Lung (tissue), 11 donors: ENCODE measurements at regions not wholly inside any gene's neighbourhood (a gene's known extent, or its start where the extent isn't known, plus 50 kb on each side); places are given as distances from the start of the nearest gene placed in this dataset.

Experiments used
- ATAC-seq: fragments of 200-7000 bp; cut with Tn5 transposase; one replicate; pipeline ENCODE4 v1.9.1; 2020; ENCODE audit warnings: moderate number of reproducible peaks; ENCODE audit not compliant: insufficient read depth, low FRiP score
- DNase-seq, 3 donors: peaks; one replicate each; pipeline ENCODE4 v3.0.0-alpha.2; 2013 to 2017
- H3K27ac ChIP-seq, 2 donors: one replicate each; pipeline ENCODE4 v1.5.1; 2013; ENCODE audit warnings: mild to moderate bottlenecking in 2 of 2, moderate library complexity in 2 of 2, control low read depth in 1 of 2, inconsistent platforms in 1 of 2, low read depth in 1 of 2, low read length in 1 of 2
- H3K27me3 ChIP-seq, 3 donors: one replicate each; pipeline ENCODE4 v1.5.1; 2013; ENCODE audit warnings: low read length in 2 of 3; ENCODE audit not compliant: control insufficient read depth in 3 of 3, insufficient read depth in 3 of 3
- H3K36me3 ChIP-seq, 4 donors: one replicate each; pipeline ENCODE4 v1.5.1; 2013; ENCODE audit warnings: low read length in 4 of 4, mild to moderate bottlenecking in 1 of 4, moderate library complexity in 1 of 4; ENCODE audit not compliant: control insufficient read depth in 4 of 4, insufficient read depth in 4 of 4
- H3K4me1 ChIP-seq, 5 donors: one replicate each; pipeline ENCODE4 v1.5.1; 2013; ENCODE audit warnings: low read length in 5 of 5, mild to moderate bottlenecking in 2 of 5, moderate library complexity in 1 of 5; ENCODE audit not compliant: control insufficient read depth in 5 of 5, insufficient read depth in 5 of 5
- H3K4me3 ChIP-seq: one replicate; pipeline ENCODE4 v1.5.1; 2013; ENCODE audit warnings: mild to moderate bottlenecking, control low read depth, moderate library complexity
- H3K9ac ChIP-seq, 2 donors: one replicate each; pipeline ENCODE4 v1.5.1; 2013; ENCODE audit warnings: low read length in 2 of 2, control low read depth in 1 of 2; ENCODE audit not compliant: insufficient read depth in 1 of 2
- H3K9me3 ChIP-seq, 4 donors: one replicate each; pipeline ENCODE4 v1.5.1; 2013; ENCODE audit warnings: low read length in 3 of 4, mild to moderate bottlenecking in 1 of 4, moderate library complexity in 1 of 4; ENCODE audit not compliant: control insufficient read depth in 4 of 4, insufficient read depth in 3 of 4
- CTCF ChIP-seq: IDR thresholded peaks from 2 replicates; pipeline ENCODE4 v1.5.1; 2012; ENCODE audit warnings: mild to moderate bottlenecking; ENCODE audit errors: control extremely low read depth, extremely low read depth
- WGBS, 2 donors: extraction: QIAGEN DNeasy Blood & Tissue Kit; methylation state at CpG; one replicate each; pipeline ENCODE4 v1.1.7; 2013; 5-methylcytosine and 5-hydroxymethylcytosine counted together
- donor health status: control.
- donor health status: control.
- donor health status: Bipolar disorder and iron deficiency.
- donor health status: healthy.
- donor health status: DM: yes; HTN: yes; CAD: no.

- Histone ChIP-seq H3K9me3 (peaks cover 0 to 2% (median 0%) of the 10 kb centered on the region in 4 donors), H3K9ac (no peak overlapping the region), H3K36me3 (no peaks in the 10 kb centered on the region), H3K27ac (no peak overlapping the region), H3K4me1 (no peaks in the 10 kb centered on the region), H3K27me3 (no peaks in the 10 kb centered on the region), H3K4me3 (no peak overlapping the region)
- TF ChIP-seq CTCF, result no peak
- WGBS, 2 donors, result 69 to 72% methylated on average over 4 of the region's 4 CpGs
- ATAC-seq, result no peak
- DNase-seq, result no peak
These were observed 668.4 kb downstream of the C6orf118 start for GRCh38 chr6:164640956-164641355.

GRCh38 chr6:164628302-164628931, 681.0 kb downstream of the C6orf118 start:
- ATAC-seq (no peak), DNase-seq (no peak)
- Histone ChIP-seq H3K27ac (no peak overlapping the region), H3K9ac (no peak overlapping the region), H3K36me3 (no peaks in the 10 kb centered on the region), H3K9me3 (no peaks in the 10 kb centered on the region), H3K27me3 (no peaks in the 10 kb centered on the region), H3K4me1 (no peaks in the 10 kb centered on the region), H3K4me3 (no peak overlapping the region)
- 97% methylated on average over 2 of the region's 2 CpGs for WGBS, 2 donors
- TF ChIP-seq CTCF, result no peak

- Histone ChIP-seq H3K36me3 (no peaks in the 10 kb centered on the region), H3K27ac (no peak overlapping the region), H3K27me3 (no peaks in the 10 kb centered on the region), H3K4me1 (no peaks in the 10 kb centered on the region), H3K4me3 (no peak overlapping the region), H3K9ac (no peak overlapping the region), H3K9me3 (no peaks in the 10 kb centered on the region)
- no peak for TF ChIP-seq CTCF
- DNase-seq (no peak), ATAC-seq (no peak)
- WGBS, 2 donors, result 83 to 89% methylated on average over 2 of the region's 2 CpGs
These were observed 692.4 kb downstream of the C6orf118 start for GRCh38 chr6:164616917-164617524.
